GM12874 (cell line): ENCODE measurements at regions not wholly inside any gene's neighbourhood (a gene's known extent, or its start where the extent isn't known, plus 50 kb on each side); places are given as distances from the start of the nearest gene placed in this dataset.

ENCODE experiments used
- CTCF ChIP-seq: IDR thresholded peaks from 2 replicates; pipeline ENCODE4 v1.5.1; 2011; ENCODE audit warnings: low read depth, mild to moderate bottlenecking, control low read depth, low read length, moderate library complexity; ENCODE audit not compliant: insufficient read depth

- no peak for TF ChIP-seq CTCF
Observed at GRCh38 chr10:107418085-107418806, 253.7 kb upstream of the SORCS1 start.

DNA sequence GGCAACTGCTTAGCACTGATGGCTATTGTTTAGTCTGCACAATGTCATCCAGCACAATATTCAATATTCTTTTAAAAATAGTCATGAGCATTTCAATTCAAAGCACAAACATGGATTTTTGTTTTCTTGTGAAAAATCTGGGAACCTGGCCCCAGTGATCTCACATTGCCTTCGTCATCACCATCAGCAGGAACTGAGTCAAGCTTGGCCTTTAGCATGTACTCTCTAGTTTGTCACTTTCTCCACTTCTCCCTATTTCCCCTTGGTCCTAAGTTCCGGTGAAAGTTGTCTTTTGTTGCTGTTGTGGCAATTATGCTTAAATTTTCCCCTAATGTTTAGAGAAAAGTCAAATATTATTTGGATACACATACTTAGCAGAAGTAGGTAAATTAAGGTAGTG, 252.9 kb upstream of the SORCS1 start:
- no peak for TF ChIP-seq CTCF

DNA sequence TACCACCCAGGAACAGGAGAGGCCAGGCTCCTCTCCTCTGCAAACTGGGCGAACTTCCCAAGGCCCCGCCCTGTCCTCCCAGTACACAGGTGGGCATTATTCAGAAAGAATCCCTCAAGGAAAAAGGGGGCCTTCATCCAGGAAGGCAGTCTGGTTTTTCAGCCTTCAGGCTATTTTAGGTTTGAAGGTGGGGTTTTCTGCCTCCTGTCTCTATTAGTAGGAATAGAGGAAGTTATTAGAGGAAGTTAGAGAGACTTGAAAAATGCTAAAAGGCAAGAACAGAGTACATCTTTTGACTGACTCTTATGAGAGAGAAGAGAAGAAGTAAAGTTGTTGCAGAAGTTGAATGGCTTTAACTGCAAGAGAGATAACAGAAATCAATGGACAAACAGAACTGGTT, 250.9 kb upstream of the SORCS1 start:
- no peak for TF ChIP-seq CTCF

DNA sequence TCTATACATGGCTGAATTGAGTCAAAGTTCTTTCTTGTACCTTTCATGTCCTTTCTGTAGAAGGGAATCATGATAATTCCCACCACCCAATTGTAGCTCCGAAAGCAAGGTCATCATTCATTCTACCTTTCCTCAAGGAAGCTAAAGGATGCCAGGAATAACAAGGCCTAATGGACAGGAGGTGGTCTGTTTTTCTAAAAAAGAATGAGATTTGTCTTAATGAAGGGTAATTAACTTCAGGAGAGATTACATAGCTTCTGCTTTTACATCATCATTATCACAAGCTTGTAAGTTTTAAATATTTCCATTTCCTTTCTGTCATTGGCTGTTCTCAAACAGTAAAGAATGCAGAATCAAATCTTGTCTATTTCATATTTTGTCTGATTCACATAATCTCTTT, 249.5 kb upstream of the SORCS1 start:
- TF ChIP-seq CTCF, result no peak

- TF ChIP-seq CTCF, result peak; percentile 21; the same call in 1 of the 2 replicates
Observed at GRCh38 chr10:107409522-107409921, 245.0 kb upstream of the SORCS1 start.

DNA sequence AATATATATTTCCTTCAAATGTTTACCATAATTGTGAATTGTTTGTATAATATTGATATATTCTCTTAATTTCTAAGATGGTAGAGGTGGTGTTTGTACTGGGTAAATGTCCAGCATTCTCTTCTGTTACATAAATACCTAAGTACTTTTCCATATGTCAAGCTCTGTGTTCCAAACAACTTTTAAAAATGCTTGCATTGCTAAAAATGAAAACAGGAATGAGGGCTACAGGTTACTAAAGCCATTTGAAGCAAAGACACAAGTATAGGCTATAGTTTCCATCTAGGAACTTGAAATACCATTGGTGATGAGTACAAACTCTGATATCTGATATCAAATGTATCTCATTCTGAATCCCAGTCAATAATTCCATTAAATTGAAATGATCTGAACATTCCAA, 233.6 kb upstream of the SORCS1 start:
- no peak for TF ChIP-seq CTCF

DNA sequence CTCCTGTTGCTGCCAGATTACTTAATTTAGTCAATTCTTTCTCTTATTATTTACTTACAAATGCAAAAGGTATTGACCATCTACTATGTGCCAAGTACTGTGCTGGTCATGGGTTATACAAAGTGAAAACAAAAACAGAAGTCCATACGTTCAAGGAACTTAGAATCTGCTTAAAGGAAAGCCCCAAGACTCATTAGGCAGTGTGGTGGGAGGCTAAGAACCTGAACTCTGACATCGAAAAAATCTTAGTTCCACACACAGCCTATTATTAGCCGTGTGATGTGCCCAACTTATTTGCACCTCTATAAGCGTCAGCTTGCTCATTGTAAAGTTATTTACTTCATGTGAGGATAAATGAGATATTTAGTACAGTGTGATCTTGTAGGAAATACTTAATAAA, 227.4 kb upstream of the SORCS1 start:
- TF ChIP-seq CTCF, result no peak
